Stimulated activated CD8-positive, alpha-beta memory T cell treated with anti-CD3 and anti-CD28 coated beads, Interleukin-12 subunit alpha, Interleukin-12 subunit beta, amount 100 ng/mL, for 4 hours (primary cell): ENCODE measurements at regions not wholly inside any gene's neighbourhood (a gene's known extent, or its start where the extent isn't known, plus 50 kb on each side); places are given as distances from the start of the nearest gene placed in this dataset.
"Not testable (repeated sequence)": the region's sequence is repeated elsewhere in the genome, so short reads cannot be mapped to it uniquely, and the experiment has no call there.

Source experiments
- DNase-seq: peaks from one replicate; pipeline ENCODE4 v3.0.0-alpha.2; 2020; ENCODE audit warnings: low read depth

DNA sequence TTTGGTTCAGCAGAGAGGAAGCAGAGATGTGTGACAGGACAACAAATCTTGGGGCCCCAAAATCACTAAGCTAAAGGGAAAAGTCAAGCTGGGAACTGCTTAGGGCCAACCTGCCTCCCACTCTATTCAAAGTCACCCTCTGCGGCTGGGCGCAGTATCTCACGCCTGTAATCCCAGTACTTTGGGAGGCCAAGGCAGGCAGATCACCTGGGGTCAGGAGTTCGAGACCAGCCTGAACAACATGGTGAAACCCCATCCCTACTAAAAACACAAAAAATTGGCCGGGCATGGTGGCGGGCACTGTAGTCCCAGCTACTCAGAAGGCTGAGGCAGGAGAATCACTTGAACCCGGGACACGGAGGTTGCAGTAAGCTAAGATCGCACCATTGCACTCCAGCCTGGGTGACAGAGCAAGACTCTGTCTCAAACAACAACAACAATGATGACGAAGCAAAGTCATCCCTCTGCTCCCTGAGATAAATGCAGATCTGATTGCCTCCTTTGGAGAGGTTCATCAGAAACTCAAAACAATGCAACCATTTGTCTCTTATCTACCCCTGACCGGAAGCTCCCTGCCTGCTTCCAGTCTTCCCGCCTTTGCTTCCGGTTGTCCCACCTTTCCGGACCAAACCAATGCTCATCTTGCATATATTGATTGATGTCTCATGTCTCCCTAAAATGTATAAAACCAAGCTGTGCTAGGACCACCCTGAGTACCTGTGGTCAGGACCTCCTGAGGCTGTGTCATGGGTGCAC is 136.4 kb upstream of the AFDN start:
- DNase-seq, result not testable (repeated sequence)

GRCh38 chr6:167690931-167691330 is 135.8 kb upstream of the AFDN start:
- DNase-seq, result no peak

DNA sequence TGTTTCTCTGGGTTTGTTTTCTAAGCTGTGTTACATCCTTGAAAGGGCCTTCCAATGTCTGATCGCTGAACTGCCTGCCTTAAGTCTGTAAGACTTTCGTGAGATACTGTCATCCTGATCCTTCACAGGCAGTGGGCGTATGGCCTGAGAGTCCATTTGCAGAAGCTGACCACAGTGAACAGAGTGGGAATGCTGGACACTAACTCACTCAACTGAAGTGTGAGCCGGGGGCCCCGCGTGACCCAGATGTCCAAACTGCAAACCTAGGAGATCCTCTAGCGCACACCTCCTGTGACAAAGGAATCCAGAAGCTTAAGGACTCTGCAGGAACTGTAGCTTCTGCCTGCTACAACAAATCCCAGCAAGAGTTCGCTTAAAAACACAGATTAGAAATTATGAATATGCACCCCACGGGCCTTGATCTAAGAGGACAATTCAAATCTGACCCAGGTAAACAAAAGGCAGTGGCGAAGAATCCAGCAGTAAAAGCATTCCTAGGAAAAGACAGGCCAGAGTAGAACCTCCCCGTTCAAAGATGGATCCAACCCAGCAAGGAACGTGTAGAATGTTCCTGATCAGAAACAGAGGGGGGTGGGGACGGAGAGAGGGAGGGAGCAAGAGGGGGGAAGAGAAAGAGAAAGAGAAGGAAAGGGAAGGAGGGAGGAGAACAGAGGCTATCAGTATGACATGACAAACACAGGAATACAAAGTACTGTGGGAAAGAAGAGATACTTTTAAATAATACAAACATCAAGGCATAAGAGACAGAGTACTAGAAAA is 135.0 kb upstream of the AFDN start:
- DNase-seq, result no peak

DNA sequence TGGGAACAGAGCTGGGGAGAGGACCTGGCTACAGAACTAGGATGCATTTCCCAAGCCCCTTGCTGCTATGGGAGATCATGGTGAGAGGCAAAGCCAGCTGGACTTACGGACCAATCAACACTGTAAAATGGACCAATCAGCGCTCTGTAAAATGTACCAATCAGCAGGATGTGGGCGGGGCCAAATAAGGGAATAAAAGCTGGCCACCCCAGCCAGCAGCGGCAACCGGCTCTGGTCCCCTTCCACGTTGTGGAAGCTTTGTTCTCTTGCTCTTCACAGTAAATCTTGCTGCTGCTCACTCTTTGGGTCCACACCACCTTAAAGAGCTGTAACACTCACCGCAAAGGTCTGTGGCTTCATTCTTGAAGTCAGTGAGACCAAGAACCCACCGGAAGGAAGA is 133.2 kb upstream of the AFDN start:
- not testable (repeated sequence) for DNase-seq

GRCh38 chr6:167695831-167696230 is 130.9 kb upstream of the AFDN start:
- DNase-seq, result no peak

DNA sequence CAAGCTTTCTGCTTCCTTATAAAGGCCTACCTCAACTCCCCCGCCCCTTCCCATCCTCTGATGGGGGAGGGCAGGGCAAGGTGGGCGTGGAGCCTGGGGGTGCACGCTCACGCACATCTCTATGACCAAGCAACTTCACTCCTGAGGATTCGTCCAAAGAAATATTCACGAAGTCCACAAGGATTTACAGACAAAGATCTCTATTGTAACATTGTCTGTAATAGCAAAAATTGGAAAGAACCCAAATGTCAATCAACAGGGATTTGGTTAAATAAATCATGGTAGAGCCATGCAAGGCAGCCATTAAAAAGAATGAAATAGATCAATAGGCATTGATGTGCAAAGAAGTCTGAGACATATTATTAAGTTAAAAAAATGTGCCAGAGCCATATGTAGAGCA is 130.4 kb upstream of the AFDN start:
- no peak for DNase-seq

- no peak for DNase-seq
Observed at GRCh38 chr6:167697316-167697715, 129.4 kb upstream of the AFDN start.

GRCh38 chr6:167698540-167698939 is 128.2 kb upstream of the AFDN start:
- no peak for DNase-seq

DNA sequence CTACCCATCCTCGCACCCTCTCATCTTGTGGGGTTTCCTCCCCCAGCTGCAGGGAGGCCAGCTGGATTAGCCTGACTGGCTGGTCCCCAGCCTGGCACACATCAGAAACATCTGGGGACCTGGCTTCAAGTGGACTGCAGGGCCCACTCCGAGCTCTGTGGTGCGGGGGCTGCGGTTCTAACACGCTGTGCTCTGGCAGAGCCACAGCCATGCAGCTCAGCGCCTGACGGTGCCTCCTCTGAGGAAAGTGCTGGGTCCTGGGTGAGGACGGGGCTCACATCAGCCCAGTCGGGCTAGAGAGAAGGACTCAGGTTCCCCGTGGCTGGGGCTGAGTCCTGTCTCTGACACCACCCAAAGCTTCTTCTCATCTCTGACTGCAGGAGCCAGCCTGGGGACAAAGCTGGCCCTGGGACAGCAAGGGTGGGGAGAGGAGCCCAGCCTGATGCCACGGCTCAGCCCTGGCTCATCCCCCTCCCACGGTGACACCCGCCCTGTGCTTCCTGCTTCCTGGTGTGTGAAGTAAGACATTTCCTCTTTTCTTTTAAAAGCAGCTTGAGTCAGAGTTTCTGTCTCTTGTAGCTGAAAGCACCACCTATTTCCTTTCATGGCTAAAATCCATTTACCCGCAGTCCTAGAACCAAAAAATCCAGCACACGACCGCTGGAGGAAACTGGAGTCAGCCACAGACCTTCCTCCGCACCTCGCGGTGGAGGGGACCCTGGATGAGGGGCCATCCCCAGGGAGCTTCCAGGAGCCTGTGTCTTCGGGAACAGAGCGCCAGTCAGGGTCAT is 127.4 kb upstream of the AFDN start:
- DNase-seq, result peak; percentile 24

- no peak for DNase-seq
Observed at GRCh38 chr6:167700199-167700598, 126.5 kb upstream of the AFDN start.

GRCh38 chr6:167701010-167701409 is 125.7 kb upstream of the AFDN start:
- no peak for DNase-seq

DNA sequence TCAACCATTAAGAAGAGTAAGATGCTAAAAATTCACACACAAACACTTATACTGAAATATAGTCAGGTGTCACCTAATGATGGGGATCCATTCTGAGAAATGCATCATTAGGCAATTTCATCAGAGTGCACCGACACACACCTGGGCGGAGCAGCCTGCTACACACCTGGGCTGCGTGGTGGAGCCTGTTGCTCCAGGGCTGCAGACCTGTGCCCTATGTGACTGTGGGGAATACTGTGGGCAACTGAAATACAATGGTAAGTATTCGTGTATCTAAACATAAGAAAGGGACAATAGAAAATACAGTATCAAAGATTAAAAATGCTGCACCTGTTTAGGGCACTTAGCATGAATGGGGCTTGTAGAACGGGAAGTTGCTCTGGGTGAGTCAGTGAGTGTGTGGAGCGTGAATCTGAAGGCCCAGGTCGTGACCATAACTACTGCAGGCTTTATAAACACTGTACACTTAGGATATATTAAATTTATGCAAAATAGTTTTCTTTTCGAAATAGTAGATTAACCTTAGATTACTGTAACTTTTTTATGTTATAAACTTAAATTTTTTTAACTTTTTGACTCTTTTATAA is 124.4 kb upstream of the AFDN start:
- DNase-seq, result no peak

GRCh38 chr6:167703347-167703746 is 123.4 kb upstream of the AFDN start:
- no peak for DNase-seq

GRCh38 chr6:167703781-167704180 is 122.9 kb upstream of the AFDN start:
- no peak for DNase-seq

- no peak for DNase-seq
Observed at GRCh38 chr6:167704396-167704901, 122.3 kb upstream of the AFDN start.

DNA sequence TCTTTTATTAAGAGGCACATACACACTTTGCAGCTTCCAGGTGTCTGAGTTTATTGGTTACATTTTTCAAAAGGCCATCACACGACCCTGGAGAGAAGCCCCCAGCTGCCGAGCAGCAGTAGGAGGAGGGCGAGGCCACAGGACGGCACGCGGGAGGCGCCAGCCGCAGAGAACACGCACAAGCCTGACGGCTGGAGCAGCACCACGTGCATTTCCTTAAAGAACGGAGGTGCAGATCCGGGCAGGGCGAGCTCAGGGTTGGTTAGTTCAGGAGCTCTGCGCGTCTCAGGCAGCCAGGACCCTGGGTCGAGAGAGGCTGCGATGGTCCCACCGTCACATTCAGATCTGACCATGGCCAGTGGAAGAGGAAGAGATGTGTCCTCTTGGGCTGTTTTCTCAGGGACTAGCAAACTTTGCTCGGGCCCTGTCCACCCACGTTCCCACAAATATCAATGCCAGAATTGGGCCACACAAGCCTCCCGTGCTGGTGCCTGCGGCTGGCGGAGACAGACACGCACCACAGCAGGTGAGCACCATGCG is 121.4 kb upstream of the AFDN start:
- DNase-seq, result no peak

- DNase-seq, result peak; percentile 27
Observed at GRCh38 chr6:167706313-167707109, 120.2 kb upstream of the AFDN start.

DNA sequence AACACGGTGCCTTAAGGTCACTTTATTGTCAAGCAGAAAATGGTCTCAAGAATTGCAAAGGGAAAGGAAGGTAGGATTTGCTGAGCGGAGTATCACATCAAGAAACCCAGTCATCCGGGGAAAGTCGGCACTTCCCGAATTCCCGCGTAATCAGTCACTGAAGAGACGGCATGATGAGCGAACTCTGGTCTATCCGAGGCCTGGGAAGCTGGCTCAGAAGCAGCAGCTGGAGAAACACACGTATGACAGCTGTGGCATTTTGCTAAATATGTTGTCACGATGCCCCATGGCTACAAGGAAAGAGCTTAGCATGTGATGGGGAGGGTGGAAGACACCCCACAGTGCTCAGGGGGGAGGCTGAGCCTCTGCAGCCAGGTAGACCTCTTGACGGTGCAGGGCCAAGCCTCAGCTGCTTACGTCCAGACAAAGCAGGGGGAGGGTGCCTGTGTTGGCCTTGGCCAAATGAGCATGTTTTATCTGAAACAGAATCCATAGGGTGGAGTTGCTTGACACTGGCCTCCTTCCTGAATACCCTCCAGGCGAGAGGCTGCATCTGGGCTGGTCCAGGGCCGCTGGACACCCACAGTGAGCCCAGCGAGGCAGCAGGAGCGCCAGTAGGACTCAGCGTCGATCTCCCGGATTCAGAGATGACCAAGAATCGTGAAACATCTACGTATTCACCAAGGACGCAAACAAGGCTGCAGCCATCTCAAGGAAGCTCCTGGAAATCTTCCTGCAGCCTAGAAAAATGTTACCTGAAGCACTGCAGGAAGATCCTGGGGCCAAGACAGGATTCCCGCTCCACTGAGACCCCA is 118.8 kb upstream of the AFDN start:
- DNase-seq, result no peak

DNA sequence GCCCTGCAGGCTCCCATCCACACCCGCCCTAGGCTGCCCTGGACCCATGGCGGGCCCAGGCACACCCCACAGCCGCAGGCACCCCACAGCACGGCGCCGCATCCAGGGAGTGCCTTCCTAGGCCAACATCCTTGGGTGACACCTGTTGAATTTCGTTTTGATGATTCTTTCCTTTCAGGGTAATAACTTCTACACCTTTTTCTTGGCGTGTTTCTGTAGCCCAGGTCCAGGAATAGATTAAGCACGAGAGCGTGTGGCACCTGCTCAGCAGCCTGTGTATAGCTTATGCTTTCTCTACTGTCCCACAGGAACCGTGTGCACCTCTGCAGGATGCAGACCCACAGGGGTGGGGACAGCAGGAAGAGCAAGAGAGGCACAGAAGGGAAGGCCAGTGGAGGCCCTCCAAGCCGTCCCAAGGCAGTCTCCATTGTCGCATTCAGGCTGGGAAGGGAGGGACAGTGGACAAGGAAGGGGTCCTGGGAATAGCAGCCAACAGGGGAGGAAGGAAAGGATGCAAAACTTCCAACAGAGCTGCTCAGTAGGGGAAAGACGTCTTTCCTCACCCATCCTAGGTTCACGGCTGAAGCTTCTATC is 118.1 kb upstream of the AFDN start:
- DNase-seq, result no peak

DNA sequence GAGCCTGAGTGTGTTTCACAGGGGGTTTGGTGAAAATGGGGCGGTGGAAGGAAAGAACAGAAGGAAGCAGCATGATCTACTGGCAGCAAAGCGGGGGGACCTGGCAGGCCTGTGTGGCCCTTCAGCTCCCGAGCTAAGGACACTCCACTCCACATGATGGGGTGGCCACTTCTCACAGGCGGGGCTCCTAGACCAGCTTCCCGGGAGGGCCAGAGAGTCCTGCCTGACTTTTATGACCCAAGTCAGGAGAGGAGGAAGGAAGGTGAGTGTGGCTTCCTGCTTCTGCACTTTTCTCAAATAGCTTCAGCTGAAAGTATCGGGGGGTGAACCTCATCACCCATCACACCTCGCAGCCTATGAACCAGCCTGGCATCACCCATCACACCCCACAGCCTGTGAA is 117.5 kb upstream of the AFDN start:
- DNase-seq, result no peak
